Breast epithelium (tissue), 3 donors: ENCODE measurements at regions not wholly inside any gene's neighbourhood (a gene's known extent, or its start where the extent isn't known, plus 50 kb on each side); places are given as distances from the start of the nearest gene placed in this dataset.

Experiments
- POLR2A ChIP-seq: fragments of 450-650 bp; IDR thresholded peaks from one replicate; pipeline ENCODE4 v1.6.1; 2016; ENCODE audit warnings: antibody characterized with exemption, mild to moderate bottlenecking, moderate library complexity
- POLR2AphosphoS5 ChIP-seq, 3 donors: sonication (generic); formaldehyde crosslinking; IDR thresholded peaks; one replicate each; pipeline ENCODE4 v1.6.1; 2017; ENCODE audit warnings: antibody characterized with exemption in 3 of 3
- TF ChIP-seq, protein P1 (sequence below), 3 donors: fragments of 450-650 bp; IDR thresholded peaks; one replicate each; pipeline ENCODE4 v1.5.1; 2016 to 2017; ENCODE audit warnings: antibody characterized with exemption in 3 of 3, mild to moderate bottlenecking in 3 of 3, moderate library complexity in 3 of 3

GRCh38 chr22:48511211-48511610 is 1316.5 kb downstream of the BRD1 start:
- TF ChIP-seq POLR2A (no peak), POLR2AphosphoS5 (IDR thresholded peaks at IDR 0.05) (no peak)
- TF ChIP-seq, protein P1, sequence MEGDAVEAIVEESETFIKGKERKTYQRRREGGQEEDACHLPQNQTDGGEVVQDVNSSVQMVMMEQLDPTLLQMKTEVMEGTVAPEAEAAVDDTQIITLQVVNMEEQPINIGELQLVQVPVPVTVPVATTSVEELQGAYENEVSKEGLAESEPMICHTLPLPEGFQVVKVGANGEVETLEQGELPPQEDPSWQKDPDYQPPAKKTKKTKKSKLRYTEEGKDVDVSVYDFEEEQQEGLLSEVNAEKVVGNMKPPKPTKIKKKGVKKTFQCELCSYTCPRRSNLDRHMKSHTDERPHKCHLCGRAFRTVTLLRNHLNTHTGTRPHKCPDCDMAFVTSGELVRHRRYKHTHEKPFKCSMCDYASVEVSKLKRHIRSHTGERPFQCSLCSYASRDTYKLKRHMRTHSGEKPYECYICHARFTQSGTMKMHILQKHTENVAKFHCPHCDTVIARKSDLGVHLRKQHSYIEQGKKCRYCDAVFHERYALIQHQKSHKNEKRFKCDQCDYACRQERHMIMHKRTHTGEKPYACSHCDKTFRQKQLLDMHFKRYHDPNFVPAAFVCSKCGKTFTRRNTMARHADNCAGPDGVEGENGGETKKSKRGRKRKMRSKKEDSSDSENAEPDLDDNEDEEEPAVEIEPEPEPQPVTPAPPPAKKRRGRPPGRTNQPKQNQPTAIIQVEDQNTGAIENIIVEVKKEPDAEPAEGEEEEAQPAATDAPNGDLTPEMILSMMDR (IDR thresholded peaks at IDR 0.05): no peak
